HG03460 (cell line): ENCODE measurements at regions not wholly inside any gene's neighbourhood (a gene's known extent, or its start where the extent isn't known, plus 50 kb on each side); places are given as distances from the start of the nearest gene placed in this dataset.
"Not testable (repeated sequence)": the region's sequence is repeated elsewhere in the genome, so short reads cannot be mapped to it uniquely, and the experiment has no call there.

Experiments
- ATAC-seq: cut with Tn5 transposase; IDR thresholded peaks from one replicate; pipeline ENCODE4 v1.9.1; 2021; ENCODE audit not compliant: unreplicated experiment

GRCh38 chr3:145482735-145483134 lies 678.2 kb downstream of the PLOD2 start:
- not testable (repeated sequence) for ATAC-seq

DNA sequence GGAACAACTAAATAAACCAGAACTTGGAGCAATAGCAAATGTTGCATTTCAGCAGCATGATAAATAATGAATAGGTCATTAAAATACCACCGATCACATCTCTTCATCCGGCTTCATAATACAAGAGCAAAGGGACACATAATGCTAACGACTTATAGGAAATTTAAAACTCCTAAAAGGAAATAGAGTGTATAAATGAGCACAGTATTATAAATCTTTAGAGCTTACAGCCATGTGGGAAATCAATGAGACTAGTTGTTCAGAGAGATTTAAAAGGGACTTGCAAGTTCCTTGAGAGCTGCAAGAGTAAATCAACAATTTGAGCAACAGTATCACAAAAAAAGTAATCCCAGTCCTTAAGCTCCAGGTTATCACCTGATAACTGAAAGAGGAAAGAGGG lies 677.0 kb downstream of the PLOD2 start:
- no peak for ATAC-seq

- ATAC-seq = no peak
These were observed 672.0 kb downstream of the PLOD2 start for GRCh38 chr3:145489011-145489410.

DNA sequence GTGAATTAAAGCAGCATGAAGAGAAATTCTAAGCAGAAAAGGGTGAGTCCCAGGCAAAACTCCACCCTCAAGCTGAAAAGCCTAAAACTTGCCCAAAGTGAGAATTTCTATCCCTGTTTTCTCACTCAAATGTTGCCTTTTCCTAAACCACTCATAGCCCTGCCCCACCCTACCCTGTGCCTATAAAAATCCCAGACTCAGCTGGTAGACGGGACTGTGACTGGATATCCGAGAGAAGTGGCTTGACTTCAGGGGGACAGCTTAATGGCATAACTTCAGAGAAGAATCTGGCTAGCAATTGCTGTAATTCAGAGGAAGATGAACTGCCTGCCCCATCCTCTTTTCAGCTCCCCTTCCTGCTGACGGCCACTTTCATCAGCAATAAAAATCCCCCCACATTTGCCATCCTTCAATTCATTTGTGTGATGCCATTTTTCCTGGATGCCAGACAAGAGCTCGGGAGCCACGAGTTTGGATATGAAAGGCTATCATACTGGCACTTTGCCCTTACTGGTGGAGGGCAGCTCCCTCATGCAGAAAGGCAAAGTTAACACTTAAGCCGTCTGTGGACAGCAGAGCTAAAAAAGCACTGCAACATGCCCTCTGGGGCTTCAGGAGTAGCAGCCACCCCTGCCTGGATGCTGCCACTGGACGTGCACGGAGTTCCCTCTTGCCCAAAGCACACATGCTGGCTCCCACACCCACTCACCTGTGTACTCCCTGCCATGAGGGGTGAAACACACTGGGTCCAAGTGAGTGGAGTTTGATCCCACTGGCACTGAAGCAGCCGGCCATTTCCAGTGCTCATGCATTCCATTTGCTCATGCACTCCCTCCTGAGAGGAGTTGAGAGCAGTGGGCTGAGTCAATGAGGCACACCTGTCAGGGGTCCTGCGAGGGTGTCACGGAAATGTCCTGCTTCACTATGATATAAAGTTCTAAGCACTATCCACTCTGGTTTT lies 670.6 kb downstream of the PLOD2 start:
- no peak for ATAC-seq

- ATAC-seq = no peak
These were observed 668.5 kb downstream of the PLOD2 start for GRCh38 chr3:145492456-145492855.

GRCh38 chr3:145517416-145517815 lies 643.6 kb downstream of the PLOD2 start:
- not testable (repeated sequence) for ATAC-seq

- no peak for ATAC-seq
These were observed 642.3 kb downstream of the PLOD2 start for GRCh38 chr3:145518639-145519038.

GRCh38 chr3:145519398-145520047 lies 641.5 kb downstream of the PLOD2 start:
- ATAC-seq = no peak

DNA sequence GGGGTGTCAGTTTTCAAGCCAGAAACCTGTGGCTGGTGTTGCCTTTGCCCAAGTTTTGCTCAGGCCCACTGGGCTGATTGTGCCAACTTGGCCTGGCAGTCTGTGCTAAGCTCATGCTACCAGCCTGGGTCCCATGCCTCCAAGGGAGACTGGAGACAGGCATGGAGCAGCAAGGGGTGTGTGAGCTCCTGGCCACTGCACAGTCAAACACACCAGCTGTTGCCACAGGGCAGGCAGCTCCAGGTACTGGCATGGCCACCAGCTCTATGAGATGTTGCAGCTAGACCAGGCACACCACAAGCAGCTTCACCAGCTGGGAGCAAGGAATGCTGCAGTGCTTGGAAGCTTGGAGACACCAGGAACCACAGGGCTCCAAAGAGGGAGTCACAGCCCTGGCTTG lies 638.8 kb downstream of the PLOD2 start:
- ATAC-seq = no peak

GRCh38 chr3:145522893-145523651 lies 637.9 kb downstream of the PLOD2 start:
- no peak for ATAC-seq

DNA sequence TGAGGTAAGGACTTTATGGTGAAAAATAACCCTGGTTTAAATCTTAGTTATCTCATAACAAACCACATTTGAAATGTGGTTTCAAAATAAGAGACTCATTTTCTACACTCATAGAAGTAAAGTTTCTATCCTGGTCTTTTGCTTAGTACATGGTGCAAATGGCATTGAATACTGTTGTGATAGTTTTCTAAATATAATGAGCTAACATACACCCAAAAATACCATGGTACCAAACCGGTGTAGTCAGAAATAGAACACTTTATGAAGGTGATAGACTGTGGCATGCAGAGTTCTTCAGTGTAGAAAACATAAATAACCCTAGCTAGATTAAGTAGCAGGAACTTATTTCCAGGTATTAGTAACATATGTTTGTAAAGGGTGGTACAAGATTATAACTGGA lies 629.4 kb downstream of the PLOD2 start:
- no peak for ATAC-seq

- ATAC-seq = no peak
These were observed 627.3 kb downstream of the PLOD2 start for GRCh38 chr3:145533696-145534095.

DNA sequence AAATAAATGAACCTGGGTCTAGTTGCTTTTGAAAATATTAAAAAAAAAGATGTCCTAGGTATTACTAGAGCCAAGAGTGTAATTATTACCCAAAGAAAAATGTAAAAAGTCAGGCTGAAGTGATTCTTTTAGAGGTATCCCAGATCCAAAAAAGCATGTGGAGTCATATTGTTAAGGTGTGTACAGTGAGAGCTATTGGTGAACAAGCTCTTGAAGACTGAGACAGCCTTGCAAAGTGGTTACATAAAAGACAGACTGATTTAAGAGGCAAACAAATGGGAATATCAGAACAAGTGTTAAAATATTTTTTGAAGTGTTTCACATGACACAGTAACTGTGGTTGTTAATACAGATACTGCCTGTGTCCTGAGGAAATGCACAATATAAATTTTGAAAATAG lies 624.5 kb downstream of the PLOD2 start:
- no peak for ATAC-seq

DNA sequence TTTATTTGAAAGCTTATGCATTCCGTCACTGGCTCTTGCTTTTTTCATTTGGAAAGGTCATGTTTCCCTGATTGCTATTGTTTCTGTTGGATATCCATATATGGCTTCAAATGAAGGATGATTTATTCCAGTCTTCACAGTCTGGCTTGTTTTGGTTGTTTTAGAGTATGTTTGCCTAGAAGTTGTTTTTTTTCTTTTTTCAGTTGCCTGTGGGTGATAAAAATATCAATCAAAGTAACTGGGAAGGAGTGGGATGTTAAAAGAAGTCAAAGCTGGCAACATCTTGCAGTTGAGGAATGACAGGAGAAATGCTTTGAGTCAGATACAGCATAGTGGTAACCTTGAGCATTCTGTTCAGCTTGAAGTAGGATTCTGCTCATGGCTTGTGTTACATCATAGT lies 610.5 kb downstream of the PLOD2 start:
- ATAC-seq = no peak

- no peak for ATAC-seq
These were observed 603.6 kb downstream of the PLOD2 start for GRCh38 chr3:145557405-145557804.

- no peak for ATAC-seq
These were observed 582.5 kb downstream of the PLOD2 start for GRCh38 chr3:145578471-145578870.

GRCh38 chr3:145581694-145582093 lies 579.3 kb downstream of the PLOD2 start:
- no peak for ATAC-seq

DNA sequence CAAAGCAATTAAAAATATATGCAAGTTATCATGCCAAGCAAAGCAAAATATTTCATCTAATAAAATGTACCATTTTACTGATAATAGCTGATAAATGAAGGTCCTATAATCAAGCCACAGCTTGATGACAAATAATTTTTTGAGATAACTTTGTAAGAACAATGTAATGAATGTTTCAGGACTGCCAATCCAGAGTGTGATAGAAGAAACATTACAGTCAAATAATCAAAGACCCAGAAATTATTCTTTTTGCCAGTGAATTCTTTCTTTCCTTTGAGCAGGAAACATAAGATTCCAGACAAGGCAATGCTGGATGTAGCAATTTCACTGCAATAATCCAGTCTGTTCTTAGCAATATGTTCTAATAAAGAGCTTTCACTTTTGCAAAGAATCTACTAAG lies 556.1 kb downstream of the PLOD2 start:
- ATAC-seq = no peak

DNA sequence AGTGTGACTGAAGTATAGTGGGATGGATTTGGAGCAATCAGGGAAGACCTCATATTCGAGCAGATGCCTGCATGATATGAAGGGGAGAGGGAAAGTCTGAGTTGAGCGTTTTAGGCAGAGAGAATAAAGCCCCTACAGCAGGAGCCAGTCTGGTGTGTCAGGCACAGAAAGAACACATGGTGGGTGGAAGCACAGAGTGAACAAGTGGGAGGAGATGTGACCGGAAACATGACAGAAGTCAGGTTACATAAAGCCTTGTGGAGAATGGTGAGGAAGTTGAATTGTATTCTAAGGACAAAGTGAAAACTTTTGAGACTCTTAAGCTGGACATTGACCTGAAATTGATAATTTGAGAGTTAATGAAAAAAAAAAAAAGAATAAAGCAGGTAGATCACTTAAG lies 541.0 kb downstream of the PLOD2 start:
- no peak for ATAC-seq

DNA sequence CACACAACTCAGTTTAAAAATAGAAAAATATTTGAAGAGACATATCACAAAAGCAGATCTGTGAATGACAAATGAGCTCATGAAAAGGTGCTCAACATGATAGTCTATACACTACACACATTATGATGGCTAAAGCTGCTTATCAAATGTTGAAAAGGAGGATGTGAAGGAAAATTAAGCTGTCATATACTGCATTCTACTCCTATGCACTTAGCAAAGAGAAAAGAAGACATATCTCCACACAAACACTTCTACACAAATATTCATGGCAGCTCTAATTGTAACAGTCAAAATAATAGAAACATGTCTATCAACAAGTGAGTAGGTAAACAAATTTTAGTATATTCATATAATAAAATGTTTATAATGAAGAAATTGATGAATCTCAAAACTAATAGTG lies 540.5 kb downstream of the PLOD2 start:
- no peak for ATAC-seq

- no peak for ATAC-seq
These were observed 537.6 kb downstream of the PLOD2 start for GRCh38 chr3:145623349-145623748.

GRCh38 chr3:145628211-145628610 lies 532.8 kb downstream of the PLOD2 start:
- ATAC-seq = no peak
